LNCAP (cell line): ENCODE measurements at regions not wholly inside any gene's neighbourhood (a gene's known extent, or its start where the extent isn't known, plus 50 kb on each side); places are given as distances from the start of the nearest gene placed in this dataset.

Experiments used
- CTCF ChIP-seq: fragments of 450-650 bp; IDR thresholded peaks from 2 replicates; pipeline ENCODE4 v1.5.1; 2017; ENCODE audit warnings: mild to moderate bottlenecking

GRCh38 chr6:120854583-120854982, 479.7 kb downstream of the TBC1D32 start:
- no peak for TF ChIP-seq CTCF

DNA sequence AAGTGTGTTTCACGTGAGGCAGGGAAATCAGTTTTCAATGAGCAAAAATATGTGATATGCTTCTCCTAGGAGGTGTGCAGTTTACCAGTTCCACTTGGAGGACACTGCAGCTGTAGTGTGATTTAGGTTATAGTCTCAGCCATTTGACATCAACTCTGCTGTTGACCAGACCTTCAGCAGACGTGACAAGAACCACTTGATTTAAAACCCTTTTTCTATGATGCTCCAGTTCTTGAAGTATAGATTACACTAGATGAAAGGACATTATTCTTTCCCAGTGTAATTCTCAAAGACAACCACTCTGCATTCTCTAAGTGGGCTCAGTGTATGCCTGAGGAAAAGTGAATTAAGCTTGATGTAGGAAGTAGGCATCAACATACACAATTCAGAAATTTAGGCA, 480.8 kb downstream of the TBC1D32 start:
- TF ChIP-seq CTCF, result no peak

GRCh38 chr6:120852293-120852849, 481.9 kb downstream of the TBC1D32 start:
- no peak for TF ChIP-seq CTCF

DNA sequence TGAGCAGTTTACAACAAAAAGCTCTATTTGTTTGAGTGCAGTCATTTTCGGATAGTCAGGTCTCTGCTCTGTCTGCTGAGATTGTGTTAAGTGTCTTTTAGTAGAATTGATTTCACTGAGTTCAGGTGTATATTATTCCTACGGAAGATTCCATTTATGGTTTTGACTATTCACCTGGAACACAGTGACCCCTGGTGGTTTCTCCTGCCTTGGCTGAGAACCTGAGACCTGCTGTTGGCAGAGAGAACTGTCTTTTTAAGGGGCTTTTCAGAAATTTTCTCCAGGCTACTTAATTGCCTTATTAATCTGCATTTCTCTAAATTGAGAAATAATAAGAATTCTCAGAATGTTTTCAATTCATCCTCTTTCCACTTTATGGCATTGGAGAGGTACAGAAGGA, 508.0 kb downstream of the TBC1D32 start:
- peak; percentile 84 for TF ChIP-seq CTCF

- TF ChIP-seq CTCF, result no peak
These were observed 517.5 kb downstream of the TBC1D32 start for GRCh38 chr6:120816794-120817193.

DNA sequence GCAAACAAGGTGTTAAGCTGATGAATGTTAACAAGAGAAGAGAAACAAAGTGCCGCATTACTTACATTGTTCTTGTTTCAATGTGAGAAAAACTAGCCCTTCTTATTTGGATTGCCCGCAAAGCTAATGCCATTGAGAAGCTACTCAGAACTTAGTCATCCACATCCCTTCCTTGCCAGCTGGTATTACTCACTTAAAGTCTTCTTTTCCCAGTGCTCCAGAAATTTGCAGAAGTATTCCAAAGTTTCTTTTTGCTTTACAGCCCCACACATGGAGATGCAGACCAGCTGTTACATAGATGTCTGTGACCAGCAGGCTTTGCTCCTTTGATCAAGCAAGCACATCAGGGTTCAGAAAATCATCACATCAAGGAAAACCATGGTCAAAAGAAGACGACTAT, 529.0 kb downstream of the TBC1D32 start:
- TF ChIP-seq CTCF, result no peak

GRCh38 chr6:120804612-120805011, 529.7 kb downstream of the TBC1D32 start:
- no peak for TF ChIP-seq CTCF

- TF ChIP-seq CTCF, result no peak
These were observed 547.6 kb downstream of the TBC1D32 start for GRCh38 chr6:120786682-120787081.
